Stromal cell of bone marrow (primary cell): ENCODE measurements at regions not wholly inside any gene's neighbourhood (a gene's known extent, or its start where the extent isn't known, plus 50 kb on each side); places are given as distances from the start of the nearest gene placed in this dataset.
"Not testable (repeated sequence)": the region's sequence is repeated elsewhere in the genome, so short reads cannot be mapped to it uniquely, and the experiment has no call there.

ENCODE experiments used
- DNase-seq: peaks from one replicate; pipeline ENCODE4 v3.0.0-alpha.2; 2012; ENCODE audit warnings: low read depth

GRCh38 chrX:31014474-31014873 is 57.4 kb downstream of the FTHL17 start:
- not testable (repeated sequence) for DNase-seq

- no peak for DNase-seq
These were observed 59.3 kb downstream of the FTHL17 start for GRCh38 chrX:31012509-31013025.

- DNase-seq = no peak
These were observed 64.5 kb downstream of the FTHL17 start for GRCh38 chrX:31007321-31007720.

- no peak for DNase-seq
These were observed 65.8 kb downstream of the FTHL17 start for GRCh38 chrX:31006027-31006426.

- DNase-seq = no peak
These were observed 74.4 kb downstream of the FTHL17 start for GRCh38 chrX:30997411-30997810.

GRCh38 chrX:30995705-30996104 is 76.1 kb downstream of the FTHL17 start:
- DNase-seq = no peak

- no peak for DNase-seq
These were observed 76.7 kb downstream of the FTHL17 start for GRCh38 chrX:30995060-30995700.

GRCh38 chrX:30994018-30994417 is 77.8 kb downstream of the FTHL17 start:
- DNase-seq = not testable (repeated sequence)

GRCh38 chrX:30992381-30992904 is 79.4 kb downstream of the FTHL17 start:
- no peak for DNase-seq

GRCh38 chrX:30990361-30990760 is 81.5 kb downstream of the FTHL17 start:
- no peak for DNase-seq

- DNase-seq = no peak
These were observed 89.4 kb downstream of the FTHL17 start for GRCh38 chrX:30982467-30982866.

- DNase-seq = no peak
These were observed 89.9 kb downstream of the FTHL17 start for GRCh38 chrX:30981968-30982367.

GRCh38 chrX:30979271-30979670 is 90.2 kb upstream of the TAB3 start:
- DNase-seq = no peak

GRCh38 chrX:30975467-30975866 is 86.4 kb upstream of the TAB3 start:
- no peak for DNase-seq

- no peak for DNase-seq
These were observed 84.9 kb upstream of the TAB3 start for GRCh38 chrX:30973784-30974427.

GRCh38 chrX:30971774-30972603 is 82.9 kb upstream of the TAB3 start:
- DNase-seq = peak; percentile 18

- DNase-seq = no peak
These were observed 78.5 kb upstream of the TAB3 start for GRCh38 chrX:30967516-30967915.

GRCh38 chrX:30965767-30966166 is 76.7 kb upstream of the TAB3 start:
- no peak for DNase-seq

GRCh38 chrX:30961387-30962174 is 72.5 kb upstream of the TAB3 start:
- DNase-seq = no peak

- no peak for DNase-seq
These were observed 68.7 kb upstream of the TAB3 start for GRCh38 chrX:30957753-30958152.

- no peak for DNase-seq
These were observed 66.6 kb upstream of the TAB3 start for GRCh38 chrX:30955687-30956086.

- DNase-seq = no peak
These were observed 61.9 kb upstream of the TAB3 start for GRCh38 chrX:30951003-30951402.
